Peyer's patch (tissue), 4 donors: ENCODE measurements at regions not wholly inside any gene's neighbourhood (a gene's known extent, or its start where the extent isn't known, plus 50 kb on each side); places are given as distances from the start of the nearest gene placed in this dataset.

ENCODE experiments used
- DNase-seq, 3 donors: peaks; one replicate each; pipeline ENCODE4 v3.0.0-alpha.2; 2017 to 2019
- H3K27ac ChIP-seq, 4 donors: fragments of 200-600 bp; sonication (generic); one replicate each; pipeline ENCODE4 v1.5.1; 2016 to 2019
- H3K27me3 ChIP-seq, 2 donors: fragments of 200-600 bp; sonication (generic); one replicate each; pipeline ENCODE4 v1.5.1; 2019
- H3K36me3 ChIP-seq, 3 donors: fragments of 200-600 bp; sonication (generic); one replicate each; pipeline ENCODE4 v1.5.1; 2016 to 2019
- H3K4me1 ChIP-seq, 4 donors: fragments of 200-600 bp; sonication (generic); one replicate each; pipeline ENCODE4 v1.5.1; 2016 to 2019
- H3K4me3 ChIP-seq, 4 donors: fragments of 200-600 bp; sonication (generic); 1 replicate in 3 of 4; 2 replicates in 1 of 4; pipeline ENCODE4 v1.5.1; 2016 to 2019; ENCODE audit warnings: mild to moderate bottlenecking in 1 of 4
- H3K9me3 ChIP-seq, 4 donors: fragments of 200-600 bp; sonication (generic); one replicate each; pipeline ENCODE4 v1.5.1; 2016 to 2019; ENCODE audit warnings: mild to moderate bottlenecking in 1 of 4
- POLR2A ChIP-seq, 2 donors: fragments of 450-650 bp; IDR thresholded peaks; one replicate each; pipeline ENCODE4 v1.5.1; 2017; ENCODE audit warnings: antibody characterized with exemption in 2 of 2, mild to moderate bottlenecking in 2 of 2, moderate library complexity in 2 of 2
- TF ChIP-seq, protein P1 (sequence below), 6 experiments: fragments of 450-650 bp in 4 of 6; fragments of 200-600 bp in 2 of 6; sonication (generic) in 1 of 6; IDR thresholded peaks; one replicate each; pipeline ENCODE4 v1.5.1; 2017 to 2019; ENCODE audit warnings: antibody characterized with exemption in 6 of 6, mild to moderate bottlenecking in 3 of 6, moderate library complexity in 1 of 6

DNA sequence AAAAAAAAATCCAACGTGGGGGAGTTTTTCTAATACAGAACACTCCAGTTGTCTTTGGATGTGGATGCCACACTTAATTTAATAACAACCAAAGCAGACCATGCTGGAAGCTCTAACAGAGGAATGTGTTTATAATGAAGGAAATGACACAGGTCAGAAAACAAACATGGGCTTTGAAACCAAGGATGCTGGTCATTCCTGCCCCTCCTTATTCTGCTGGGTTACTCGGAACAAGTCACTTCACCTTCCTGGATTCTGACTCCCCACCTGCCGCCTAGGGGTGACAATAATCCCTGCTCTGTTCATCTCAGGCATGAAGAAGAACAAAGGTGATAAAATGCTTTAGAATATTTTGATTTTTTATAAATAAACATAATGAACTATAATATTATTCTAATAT lies 240.9 kb upstream of the ADAMTS9 start:
- DNase-seq = no peak
- H3K27ac ChIP-seq = no peak overlapping the region

DNA sequence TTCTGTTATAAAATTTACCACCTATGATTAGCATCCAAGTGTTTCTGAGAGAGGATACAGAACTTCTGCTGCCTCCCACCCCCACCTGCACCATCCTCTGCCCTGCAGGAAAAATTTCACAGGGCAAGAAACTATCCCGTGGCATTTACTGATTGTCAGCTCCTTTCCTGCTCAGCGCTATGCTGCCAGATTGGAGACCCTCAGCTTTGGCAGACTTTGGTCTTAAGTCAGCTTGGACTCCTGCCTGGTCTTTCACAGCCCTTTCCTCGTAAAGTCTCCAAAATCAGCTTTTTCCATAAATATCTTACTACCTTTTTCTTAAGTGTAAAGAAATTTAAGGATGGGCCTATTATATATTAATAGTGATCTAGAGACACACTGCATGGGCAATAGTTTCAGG lies 239.9 kb upstream of the ADAMTS9 start:
- Histone ChIP-seq H3K9me3 (no peaks in the 10 kb centered on the region), H3K4me1 (no peaks in the 10 kb centered on the region), H3K27ac (no peak overlapping the region), H3K36me3 (no peaks in the 10 kb centered on the region), H3K4me3 (no peak overlapping the region), H3K27me3 (no peaks in the 10 kb centered on the region)
- DNase-seq = no peak
- TF ChIP-seq POLR2A (IDR thresholded peaks at IDR 0.05) = no peak
- TF ChIP-seq, protein P1, sequence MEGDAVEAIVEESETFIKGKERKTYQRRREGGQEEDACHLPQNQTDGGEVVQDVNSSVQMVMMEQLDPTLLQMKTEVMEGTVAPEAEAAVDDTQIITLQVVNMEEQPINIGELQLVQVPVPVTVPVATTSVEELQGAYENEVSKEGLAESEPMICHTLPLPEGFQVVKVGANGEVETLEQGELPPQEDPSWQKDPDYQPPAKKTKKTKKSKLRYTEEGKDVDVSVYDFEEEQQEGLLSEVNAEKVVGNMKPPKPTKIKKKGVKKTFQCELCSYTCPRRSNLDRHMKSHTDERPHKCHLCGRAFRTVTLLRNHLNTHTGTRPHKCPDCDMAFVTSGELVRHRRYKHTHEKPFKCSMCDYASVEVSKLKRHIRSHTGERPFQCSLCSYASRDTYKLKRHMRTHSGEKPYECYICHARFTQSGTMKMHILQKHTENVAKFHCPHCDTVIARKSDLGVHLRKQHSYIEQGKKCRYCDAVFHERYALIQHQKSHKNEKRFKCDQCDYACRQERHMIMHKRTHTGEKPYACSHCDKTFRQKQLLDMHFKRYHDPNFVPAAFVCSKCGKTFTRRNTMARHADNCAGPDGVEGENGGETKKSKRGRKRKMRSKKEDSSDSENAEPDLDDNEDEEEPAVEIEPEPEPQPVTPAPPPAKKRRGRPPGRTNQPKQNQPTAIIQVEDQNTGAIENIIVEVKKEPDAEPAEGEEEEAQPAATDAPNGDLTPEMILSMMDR (IDR thresholded peaks at IDR 0.05) = no peak

More for the DNA sequence above, 240.9 kb upstream of the ADAMTS9 start:
- H3K27me3 ChIP-seq = no peaks in the 10 kb centered on the region
- no peak overlapping the region for H3K4me3 ChIP-seq
- H3K4me1 ChIP-seq = no peaks in the 10 kb centered on the region
- H3K36me3 ChIP-seq = no peaks in the 10 kb centered on the region
- TF ChIP-seq POLR2A (IDR thresholded peaks at IDR 0.05) = no peak
- TF ChIP-seq, protein P1 (IDR thresholded peaks at IDR 0.05) = no peak
- no peaks in the 10 kb centered on the region for H3K9me3 ChIP-seq

DNA sequence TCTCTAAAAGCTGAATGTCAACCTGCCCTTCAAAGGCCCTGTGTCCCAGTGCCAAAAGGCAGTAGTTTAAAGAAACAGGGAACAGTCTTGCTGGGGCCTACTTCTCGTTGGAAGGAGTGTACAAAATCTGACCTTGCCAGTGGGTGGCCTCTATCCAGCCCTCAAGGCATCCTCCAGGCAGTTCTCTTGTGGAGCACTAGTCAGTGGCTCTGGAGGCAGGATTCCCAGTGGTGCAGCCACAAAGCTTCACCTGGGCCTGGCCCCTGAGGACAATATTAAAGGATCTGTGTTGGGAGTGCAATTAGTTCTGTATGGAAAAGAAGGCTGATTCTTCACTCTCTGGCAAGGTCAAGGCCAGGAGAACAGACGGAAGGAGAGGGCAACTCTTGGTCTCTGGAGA lies 237.8 kb upstream of the ADAMTS9 start:
- no peaks in the 10 kb centered on the region for H3K9me3 ChIP-seq
- no peak for DNase-seq
- no peaks in the 10 kb centered on the region for H3K27me3 ChIP-seq
- no peaks in the 10 kb centered on the region for H3K36me3 ChIP-seq
- TF ChIP-seq POLR2A (IDR thresholded peaks at IDR 0.05) = no peak
- TF ChIP-seq, protein P1 (IDR thresholded peaks at IDR 0.05) = no peak
- H3K4me3 ChIP-seq = no peak overlapping the region
- H3K4me1 ChIP-seq = no peaks in the 10 kb centered on the region
- no peak overlapping the region for H3K27ac ChIP-seq

DNA sequence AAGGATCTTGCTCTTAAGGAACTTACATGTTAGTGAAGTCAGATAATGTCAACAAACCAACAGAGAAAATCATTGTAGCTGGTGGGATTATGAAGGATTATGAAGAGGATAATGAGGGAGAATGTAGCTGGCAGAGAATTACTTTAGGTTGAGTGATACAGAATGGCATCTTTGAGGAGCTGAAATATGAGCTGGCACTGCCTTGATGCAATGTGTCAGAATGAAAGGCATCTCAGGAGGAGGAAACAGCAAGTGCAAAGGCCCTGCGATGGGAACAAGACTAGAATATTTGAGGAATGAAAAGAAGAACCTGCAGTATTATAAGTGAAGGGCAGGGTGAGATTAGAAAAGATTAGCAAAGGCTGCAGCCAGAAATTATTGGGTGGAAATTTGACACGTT lies 237.2 kb upstream of the ADAMTS9 start:
- no peaks in the 10 kb centered on the region for H3K9me3 ChIP-seq
- TF ChIP-seq, protein P1 (IDR thresholded peaks at IDR 0.05) = no peak
- TF ChIP-seq POLR2A (IDR thresholded peaks at IDR 0.05) = no peak
- H3K27ac ChIP-seq = no peak overlapping the region
- H3K36me3 ChIP-seq = no peaks in the 10 kb centered on the region
- DNase-seq = no peak
- no peak overlapping the region for H3K4me3 ChIP-seq
- H3K4me1 ChIP-seq = no peaks in the 10 kb centered on the region
- H3K27me3 ChIP-seq = no peaks in the 10 kb centered on the region

DNA sequence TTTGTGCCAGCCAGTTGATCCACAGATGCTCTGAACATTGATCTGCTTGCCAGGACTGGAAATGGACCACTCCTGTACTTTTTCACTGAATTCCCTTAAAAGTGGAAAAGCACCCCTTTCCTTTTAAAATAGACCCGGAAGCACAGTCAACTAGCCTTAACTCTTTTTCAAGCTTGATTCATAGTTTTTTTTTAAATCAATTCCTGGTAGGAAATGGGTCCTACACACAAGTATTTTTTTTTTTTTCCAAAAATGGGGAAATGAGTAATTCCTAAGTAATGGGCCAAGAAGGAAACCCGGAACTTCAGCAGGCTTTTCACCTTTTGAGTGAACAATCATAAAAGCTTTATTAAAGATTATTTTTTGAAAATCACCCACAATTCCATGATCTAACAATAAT lies 234.4 kb upstream of the ADAMTS9 start:
- Histone ChIP-seq H3K36me3 (no peaks in the 10 kb centered on the region), H3K4me1 (no peaks in the 10 kb centered on the region), H3K4me3 (no peak overlapping the region), H3K27ac (no peak overlapping the region), H3K27me3 (no peaks in the 10 kb centered on the region), H3K9me3 (no peaks in the 10 kb centered on the region)
- no peak for TF ChIP-seq POLR2A (IDR thresholded peaks at IDR 0.05)
- TF ChIP-seq, protein P1 (IDR thresholded peaks at IDR 0.05) = no peak
- DNase-seq = no peak
